Activated T-helper 1 cell treated with anti-CD3 and anti-CD28 coated beads, Interleukin-2, amount 50 U/mL, for 16 hours (primary cell): ENCODE measurements at regions not wholly inside any gene's neighbourhood (a gene's known extent, or its start where the extent isn't known, plus 50 kb on each side); places are given as distances from the start of the nearest gene placed in this dataset.

Source experiments
- DNase-seq, 2 donors: peaks; one replicate each; pipeline ENCODE4 v3.0.0-alpha.2; 2020; ENCODE audit warnings: low read depth in 1 of 2, low spot score in 1 of 2

DNA sequence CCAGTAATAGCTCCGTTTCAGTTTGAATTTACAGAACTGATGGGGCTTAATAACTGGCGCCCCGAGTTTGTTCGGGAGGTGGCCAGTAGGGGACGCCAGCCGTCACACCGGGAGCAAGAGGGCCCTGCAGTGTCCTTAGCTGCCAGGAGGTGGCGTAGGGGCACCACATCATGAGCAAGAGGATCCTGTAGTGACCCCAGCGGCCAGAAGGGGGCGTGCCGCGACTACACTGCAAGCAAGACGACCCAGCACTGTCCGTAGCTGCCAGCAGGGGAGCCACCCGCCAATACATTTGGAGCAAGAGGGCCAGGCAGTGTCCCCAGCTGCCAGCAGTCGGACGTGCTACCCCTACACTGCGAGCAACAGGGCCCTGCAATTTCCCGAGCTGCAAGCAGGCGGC lies 663.7 kb upstream of the B3GAT1 start:
- DNase-seq = peak in 1 of 2 donors; percentile 27

- no peak for DNase-seq
These were observed 662.5 kb upstream of the B3GAT1 start for GRCh38 chr11:135074397-135074998.

GRCh38 chr11:135073870-135074269 lies 661.8 kb upstream of the B3GAT1 start:
- no peak for DNase-seq

DNA sequence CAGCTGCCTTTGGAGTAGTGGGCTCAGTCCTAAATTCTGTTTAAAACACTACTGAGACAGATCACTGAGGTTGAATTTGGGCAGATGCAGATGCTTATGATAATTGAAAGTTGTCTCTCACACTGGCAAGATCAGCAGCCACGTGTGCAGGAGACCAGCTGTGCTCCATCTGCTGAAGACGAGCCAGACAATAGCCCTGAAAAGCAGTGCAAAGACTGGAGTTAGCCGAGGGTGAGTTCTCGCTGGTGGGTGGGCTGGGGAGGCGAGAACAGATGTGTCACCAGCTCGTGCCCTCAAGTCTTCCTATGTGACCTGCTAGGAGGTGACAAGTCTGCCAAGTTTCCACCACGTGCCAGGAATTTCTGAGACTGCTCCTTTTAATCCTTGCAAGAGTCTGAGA lies 661.3 kb upstream of the B3GAT1 start:
- DNase-seq = no peak

- no peak for DNase-seq
These were observed 657.8 kb upstream of the B3GAT1 start for GRCh38 chr11:135069890-135070289.

DNA sequence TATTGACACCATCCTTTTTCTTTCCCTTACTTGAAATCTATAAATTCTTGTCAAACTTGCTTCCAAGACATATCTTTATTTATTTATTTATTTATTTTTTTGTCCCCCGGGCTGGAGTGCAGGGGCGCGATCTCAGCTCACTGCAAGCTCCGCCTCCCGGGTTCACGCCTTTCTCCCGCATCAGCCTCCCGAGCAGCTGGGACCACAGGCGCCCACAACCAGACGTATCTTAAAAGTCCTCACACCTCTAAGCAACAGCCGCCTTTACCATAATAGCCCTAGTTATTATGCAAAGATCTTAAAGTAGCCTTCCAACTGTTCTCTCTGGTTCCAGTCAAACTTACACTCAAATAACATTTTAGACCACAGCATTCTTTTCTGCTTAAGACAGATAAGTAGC lies 657.0 kb upstream of the B3GAT1 start:
- no peak for DNase-seq

GRCh38 chr11:135062994-135063393 lies 651.0 kb upstream of the B3GAT1 start:
- DNase-seq = no peak

DNA sequence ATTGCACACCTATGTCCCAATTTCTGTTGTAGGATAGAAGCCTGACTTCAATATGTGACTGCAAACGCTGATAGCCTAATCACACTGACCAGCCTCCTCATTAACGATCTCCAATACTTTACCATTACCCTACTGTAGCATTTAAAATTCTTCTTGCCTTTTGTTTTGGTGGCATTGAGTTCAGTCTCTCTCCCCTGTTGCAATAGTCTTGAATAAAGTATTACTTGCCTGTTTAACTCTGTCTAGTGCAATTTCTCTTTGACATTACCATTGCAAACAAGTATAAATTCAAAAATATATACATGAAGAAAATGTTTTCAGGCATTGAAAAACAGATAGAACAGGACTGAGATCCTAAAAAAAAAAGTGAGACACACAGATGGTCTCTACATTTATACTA lies 649.1 kb upstream of the B3GAT1 start:
- DNase-seq = no peak

- no peak for DNase-seq
These were observed 634.9 kb upstream of the B3GAT1 start for GRCh38 chr11:135046986-135047385.

DNA sequence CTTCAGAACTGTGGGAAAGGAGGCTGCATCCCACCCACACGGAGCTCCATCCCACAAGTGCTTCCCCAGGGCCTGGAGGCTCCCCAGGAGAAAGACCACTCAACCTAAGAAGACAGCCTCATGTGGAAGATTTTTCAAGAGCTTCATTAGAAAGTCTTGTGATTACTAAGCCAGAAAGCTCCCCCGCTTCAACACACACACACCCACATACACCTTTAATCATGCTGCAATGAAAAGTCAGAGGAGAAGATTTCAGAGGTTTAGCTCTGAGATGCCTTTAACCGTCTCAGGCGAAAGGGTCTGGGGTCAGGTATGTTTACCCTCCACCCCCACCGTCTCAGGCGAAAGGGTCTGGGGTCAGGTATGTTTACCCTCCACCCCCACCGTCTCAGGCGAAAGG lies 634.5 kb upstream of the B3GAT1 start:
- DNase-seq = no peak

DNA sequence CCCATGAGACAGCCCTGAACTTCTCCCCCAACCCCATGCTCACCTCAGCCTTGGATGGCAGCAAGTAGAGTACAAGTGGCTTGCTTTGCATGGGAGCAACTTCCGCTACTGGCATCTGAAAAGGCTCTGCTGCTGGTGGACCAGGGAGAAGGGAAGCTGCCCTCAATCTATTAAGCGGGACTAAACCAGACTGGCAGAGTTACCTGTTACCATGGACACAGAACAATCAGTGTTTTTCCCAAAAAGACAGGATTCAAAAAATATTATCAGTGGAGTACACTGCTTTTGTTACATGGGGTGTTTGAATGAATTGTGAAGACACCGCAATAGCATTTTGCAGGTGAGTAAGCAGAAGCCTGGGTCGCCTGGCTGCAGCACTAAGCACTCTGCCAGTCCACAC lies 631.4 kb upstream of the B3GAT1 start:
- DNase-seq = no peak

- DNase-seq = no peak
These were observed 625.8 kb upstream of the B3GAT1 start for GRCh38 chr11:135037828-135038227.

- DNase-seq = no peak
These were observed 624.7 kb upstream of the B3GAT1 start for GRCh38 chr11:135036488-135037297.

DNA sequence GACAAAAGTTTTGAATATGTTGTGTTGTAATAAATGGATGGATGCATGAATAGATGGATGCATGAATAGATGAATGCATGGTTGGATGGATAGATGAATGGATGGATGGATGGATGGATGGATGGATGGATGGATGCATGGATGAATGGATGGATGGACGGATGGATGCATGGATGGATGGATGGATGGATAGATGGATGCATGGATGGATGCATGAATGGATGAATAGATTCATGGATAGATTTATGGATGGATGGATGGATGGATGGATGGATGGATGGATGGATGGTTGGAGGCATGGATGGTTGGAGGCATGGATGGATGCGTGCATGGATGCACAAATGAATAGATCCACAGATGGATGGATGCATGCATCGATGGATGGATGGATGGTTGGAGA lies 623.2 kb upstream of the B3GAT1 start:
- no peak for DNase-seq

DNA sequence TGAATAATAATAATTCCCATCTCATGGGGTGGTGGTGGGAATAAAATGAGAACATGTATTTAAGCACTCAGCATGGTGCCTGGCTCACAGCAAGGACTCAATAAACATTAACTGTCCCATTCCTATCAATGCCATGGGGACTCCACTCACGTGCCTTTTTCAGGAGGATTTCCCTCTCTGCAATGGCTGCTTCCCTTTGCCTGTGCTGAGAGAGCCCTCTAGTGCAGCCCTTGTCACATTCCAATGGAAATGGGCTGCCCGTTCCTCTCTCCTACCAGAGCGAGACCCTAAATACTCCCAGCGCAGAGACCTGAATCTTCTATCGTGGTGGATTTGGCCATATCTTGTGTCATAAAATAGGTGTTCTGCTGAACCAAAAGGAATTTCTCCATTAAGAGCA lies 621.5 kb upstream of the B3GAT1 start:
- DNase-seq = no peak

GRCh38 chr11:135031205-135031989 lies 619.4 kb upstream of the B3GAT1 start:
- no peak for DNase-seq

DNA sequence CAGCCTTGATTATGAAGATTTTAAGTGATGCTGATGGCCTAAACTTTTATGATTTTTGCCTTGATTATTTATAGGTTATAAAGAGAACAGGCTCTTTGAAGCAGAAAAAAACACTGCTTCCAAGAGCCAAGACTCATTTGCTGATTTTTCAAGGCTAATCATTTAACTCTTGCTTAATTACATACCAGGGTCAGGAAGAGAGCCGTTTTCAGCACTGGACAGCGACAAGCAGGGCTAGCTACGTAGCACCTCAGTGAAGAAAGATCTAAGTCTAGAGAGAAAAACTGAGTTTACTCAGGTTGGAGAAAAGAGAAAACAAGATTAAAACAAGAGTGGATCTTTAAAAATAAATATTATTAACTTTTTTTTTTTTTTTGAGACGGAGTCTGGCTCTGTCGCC lies 615.4 kb upstream of the B3GAT1 start:
- DNase-seq = no peak

DNA sequence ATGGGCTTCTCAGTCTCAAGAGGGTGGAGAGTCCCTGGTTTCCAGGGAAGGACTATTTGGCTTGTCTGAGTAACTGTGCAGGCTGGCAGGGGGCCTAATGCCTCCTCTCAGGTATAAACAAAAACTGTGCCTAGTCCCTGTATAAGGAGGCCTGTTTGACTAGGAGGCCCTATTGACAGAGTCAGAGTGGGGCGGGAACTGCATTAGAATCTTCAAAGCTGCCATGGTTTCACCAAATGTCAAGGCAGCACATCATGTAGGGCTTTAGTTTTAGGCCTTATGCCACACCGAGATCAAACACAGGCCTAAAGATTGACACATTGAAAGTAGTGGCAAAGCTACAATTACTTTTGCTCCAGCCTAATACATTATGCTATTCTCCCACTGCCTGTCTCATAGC lies 611.5 kb upstream of the B3GAT1 start:
- DNase-seq = no peak

DNA sequence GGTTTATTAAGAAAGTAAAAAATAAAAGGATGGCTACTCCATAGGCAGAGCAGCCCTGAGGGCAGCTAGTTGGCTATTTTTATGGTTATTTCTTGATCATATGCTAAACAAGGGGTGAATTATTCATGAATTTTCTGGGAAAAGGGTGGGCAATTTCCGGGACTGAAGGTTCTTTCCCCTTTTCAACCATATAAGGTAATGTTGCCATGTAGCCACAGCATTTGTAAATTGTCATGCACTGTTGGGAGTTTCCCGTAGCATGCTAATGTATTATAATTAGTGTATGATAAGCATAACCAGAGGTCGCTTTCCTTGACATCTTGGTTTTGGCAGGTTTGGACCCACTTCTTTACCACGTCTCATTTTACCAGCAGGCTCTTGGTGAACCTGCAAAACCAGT lies 610.4 kb upstream of the B3GAT1 start:
- DNase-seq = no peak

- DNase-seq = no peak
These were observed 607.9 kb upstream of the B3GAT1 start for GRCh38 chr11:135019899-135020298.

DNA sequence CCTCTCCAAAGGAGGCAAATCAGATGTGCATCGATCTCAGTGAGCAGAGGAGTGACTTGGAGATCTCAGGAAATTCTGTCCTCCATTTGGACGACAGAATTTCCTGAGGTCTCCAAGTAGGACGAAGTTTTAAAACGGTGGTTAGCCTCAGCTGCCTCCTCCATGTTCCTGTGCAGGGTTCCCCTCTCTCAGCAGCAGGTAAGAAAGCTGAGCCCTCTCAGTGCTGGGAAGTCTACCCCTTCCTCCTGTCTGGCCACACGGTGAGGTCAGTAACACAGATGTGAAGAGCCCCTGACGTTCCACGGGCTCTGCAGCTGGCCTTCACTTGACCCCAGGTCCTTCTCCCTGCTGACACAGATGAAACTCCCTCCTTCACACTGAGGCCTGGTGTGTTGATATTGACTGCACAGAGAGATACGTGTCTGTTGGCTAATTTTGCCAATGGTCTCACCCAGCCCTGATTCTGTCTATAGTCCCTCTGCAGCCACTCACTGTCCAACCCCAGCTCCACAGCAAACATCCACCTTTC lies 607.4 kb upstream of the B3GAT1 start:
- no peak for DNase-seq

- no peak for DNase-seq
These were observed 605.3 kb upstream of the B3GAT1 start for GRCh38 chr11:135017296-135017695.
